HFFc6 (cell line): ENCODE measurements at regions not wholly inside any gene's neighbourhood (a gene's known extent, or its start where the extent isn't known, plus 50 kb on each side); places are given as distances from the start of the nearest gene placed in this dataset.
"Not testable (repeated sequence)": the region's sequence is repeated elsewhere in the genome, so short reads cannot be mapped to it uniquely, and the experiment has no call there.

Source experiments
- DNase-seq: peaks from one replicate; pipeline ENCODE4 v3.0.0-alpha.2; 2018
- H3K27ac Mint-ChIP-seq: 2 replicates; pipeline ENCODE4 v1.8.0; 2020; ENCODE audit warnings: mild to moderate bottlenecking, mixed read lengths
- H3K27me3 Mint-ChIP-seq: 2 replicates; pipeline ENCODE4 v1.8.0; 2021; ENCODE audit warnings: mild to moderate bottlenecking, moderate library complexity, mixed read lengths; ENCODE audit not compliant: insufficient read depth
- H3K36me3 Mint-ChIP-seq: 2 replicates; pipeline ENCODE4 v1.8.0; 2021; ENCODE audit warnings: low read depth, mixed read lengths
- H3K4me1 Mint-ChIP-seq: 2 replicates; pipeline ENCODE4 v1.8.0; 2020; ENCODE audit warnings: low read depth, mixed read lengths
- H3K4me3 Mint-ChIP-seq: 2 replicates; pipeline ENCODE4 v1.8.0; 2020; ENCODE audit warnings: mild to moderate bottlenecking, moderate library complexity, mixed read lengths
- H3K9me3 Mint-ChIP-seq: 2 replicates; pipeline ENCODE4 v1.8.0; 2020; ENCODE audit warnings: mild to moderate bottlenecking, mixed read lengths
- CTCF ChIP-seq: fragments of 200-600 bp; sonication (generic); IDR thresholded peaks from 2 replicates; pipeline ENCODE4 v1.5.0; 2021; ENCODE audit warnings: antibody characterized with exemption, mild to moderate bottlenecking

- no peak for DNase-seq
- TF ChIP-seq CTCF, result no peak
- Mint-ChIP-seq H3K27ac (no peak overlapping the region), H3K4me3 (no peak overlapping the region), H3K9me3 (peaks cover 16% of the 10 kb centered on the region), H3K4me1 (no peaks in the 10 kb centered on the region), H3K27me3 (peaks cover 2% of the 10 kb centered on the region), H3K36me3 (no peaks in the 10 kb centered on the region; the same call in 1 of the 2 replicates)
Observed at GRCh38 chr6:837380-837779, 144.4 kb upstream of the EXOC2 start.

GRCh38 chr6:836276-836853, 143.4 kb upstream of the EXOC2 start:
- no peak for TF ChIP-seq CTCF
- Mint-ChIP-seq H3K4me1 (no peaks in the 10 kb centered on the region), H3K9me3 (peaks cover 16% of the 10 kb centered on the region), H3K27me3 (peaks cover 1% of the 10 kb centered on the region), H3K4me3 (no peak overlapping the region), H3K27ac (no peak overlapping the region), H3K36me3 (no peaks in the 10 kb centered on the region; the same call in 1 of the 2 replicates)
- DNase-seq, result no peak

- H3K4me3 Mint-ChIP-seq, result no peak overlapping the region
- peaks cover 1% of the 10 kb centered on the region for H3K27me3 Mint-ChIP-seq
- peaks cover 17% of the 10 kb centered on the region for H3K9me3 Mint-ChIP-seq
- H3K36me3 Mint-ChIP-seq, result no peaks in the 10 kb centered on the region; the same call in 1 of the 2 replicates
- TF ChIP-seq CTCF, result no peak
- DNase-seq, result no peak
- H3K27ac Mint-ChIP-seq, result no peak overlapping the region
- no peaks in the 10 kb centered on the region for H3K4me1 Mint-ChIP-seq
Observed at GRCh38 chr6:835476-836160, 142.7 kb upstream of the EXOC2 start.

- Mint-ChIP-seq H3K4me3 (no peak overlapping the region), H3K27ac (no peak overlapping the region), H3K9me3 (peaks cover 21% of the 10 kb centered on the region), H3K4me1 (no peaks in the 10 kb centered on the region), H3K36me3 (no peaks in the 10 kb centered on the region; the same call in 1 of the 2 replicates), H3K27me3 (peaks cover 1% of the 10 kb centered on the region)
- DNase-seq, result no peak
- no peak for TF ChIP-seq CTCF
Observed at GRCh38 chr6:834866-835265, 141.9 kb upstream of the EXOC2 start.

GRCh38 chr6:834190-834589, 141.3 kb upstream of the EXOC2 start:
- TF ChIP-seq CTCF, result no peak
- Mint-ChIP-seq H3K27ac (no peak overlapping the region), H3K36me3 (no peaks in the 10 kb centered on the region; the same call in 1 of the 2 replicates), H3K4me3 (no peak overlapping the region), H3K4me1 (no peaks in the 10 kb centered on the region), H3K27me3 (peaks cover 1% of the 10 kb centered on the region), H3K9me3 (peaks cover 21% of the 10 kb centered on the region)
- DNase-seq, result no peak

GRCh38 chr6:832804-833203, 139.9 kb upstream of the EXOC2 start:
- not testable (repeated sequence) for H3K27ac Mint-ChIP-seq, DNase-seq, H3K27me3 Mint-ChIP-seq, H3K4me3 Mint-ChIP-seq, H3K4me1 Mint-ChIP-seq, H3K36me3 Mint-ChIP-seq
- H3K9me3 Mint-ChIP-seq, result peaks cover 21% of the 10 kb centered on the region
